ENCODE measurements at regions not wholly inside any gene's neighbourhood (a gene's known extent, or its start where the extent isn't known, plus 50 kb on each side); places are given as distances from the start of the nearest gene placed in this dataset.

DNA sequence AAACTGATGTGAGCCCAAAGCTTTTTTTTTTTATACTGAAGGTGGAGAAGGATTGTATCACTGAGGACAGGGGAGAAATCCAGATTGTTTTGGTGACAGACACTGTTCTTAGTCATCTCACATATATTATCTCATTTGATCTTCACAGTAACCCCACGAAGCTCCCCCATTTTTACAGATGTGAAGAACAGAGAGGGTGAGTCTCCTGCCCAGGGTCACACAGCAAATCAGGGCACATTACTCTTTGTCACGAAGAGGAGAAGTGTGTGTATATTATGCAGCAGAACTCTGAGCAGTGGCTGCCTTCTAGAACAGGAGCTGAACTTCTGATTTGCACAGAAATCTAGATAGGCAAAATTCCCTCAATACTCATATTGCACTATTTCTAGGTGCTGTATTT, 504.3 kb downstream of the XYLT1 start:
- no peak for TF ChIP-seq CTCF (IDR thresholded peaks at IDR 0.05)
- TF ChIP-seq POLR2A (IDR thresholded peaks at IDR 0.05) = no peak

All from body of pancreas (tissue), 4 donors.